ENCODE measurements at regions not wholly inside any gene's neighbourhood (a gene's known extent, or its start where the extent isn't known, plus 50 kb on each side); places are given as distances from the start of the nearest gene placed in this dataset.

GRCh38 chr13:33452873-33453517 is 167.4 kb upstream of the STARD13 start:
- no peaks in the 10 kb centered on the region for H3F3A ChIP-seq (ENCODE audit: insufficient read depth, low read length, poor library complexity, severe bottlenecking)
- no peaks in the 10 kb centered on the region for H3K36me3 ChIP-seq (ENCODE audit: insufficient read depth, low read length)
- H3K79me2 ChIP-seq (replicated peaks; ENCODE audit: insufficient read depth, low read length): no peaks in the 10 kb centered on the region
- no peaks in the 10 kb centered on the region for H3K9me2 ChIP-seq (ENCODE audit: insufficient read depth, low read length)
- H3K27ac ChIP-seq (ENCODE audit: low read length): no peak overlapping the region
- no peak overlapping the region for H2AFZ ChIP-seq (ENCODE audit: low read depth, low read length)
- H3K27me3 ChIP-seq (ENCODE audit: insufficient read depth, low read depth, low read length): no peaks in the 10 kb centered on the region
- H3K4me3 ChIP-seq (ENCODE audit: low read length): no peak overlapping the region
- H3K4me2 ChIP-seq (ENCODE audit: low read length): no peak overlapping the region
- H3K9ac ChIP-seq (ENCODE audit: low read length): no peak overlapping the region
- H4K20me1 ChIP-seq (ENCODE audit: insufficient read depth): no peaks in the 10 kb centered on the region
- no peaks in the 10 kb centered on the region for H3K9me3 ChIP-seq (ENCODE audit: low read length)
- no peak for TF ChIP-seq SMC3 (conservative IDR thresholded peaks at IDR 0.05; ENCODE audit: poor library complexity)
- no peak for TF ChIP-seq EZH2 (IDR thresholded peaks at IDR 0.05; ENCODE audit: borderline replicate concordance, insufficient read depth, low read length, poor library complexity, severe bottlenecking)
- TF ChIP-seq POLR2AphosphoS5 (IDR thresholded peaks at IDR 0.05): no peak

DNA sequence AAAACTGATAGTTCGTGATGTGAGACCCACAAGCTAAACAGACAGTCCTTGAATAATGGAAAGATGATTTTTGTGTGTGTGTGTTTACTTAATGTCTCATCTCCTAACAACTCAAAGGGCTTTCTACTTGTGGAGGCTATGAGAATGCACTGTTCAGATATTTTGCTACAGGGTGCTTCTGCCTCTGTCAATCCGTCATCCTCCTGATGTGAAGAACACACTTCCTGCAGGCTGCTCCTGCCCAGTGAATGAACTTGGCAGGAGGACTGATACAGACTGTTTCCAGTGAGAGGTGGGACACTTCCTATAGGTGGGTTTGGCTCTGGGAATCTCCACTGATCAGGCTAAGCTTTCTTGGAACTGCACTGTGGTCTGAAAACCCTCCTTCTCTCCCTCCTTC is 168.4 kb upstream of the STARD13 start:
- H3K4me2 ChIP-seq (ENCODE audit: low read length): no peak overlapping the region
- no peaks in the 10 kb centered on the region for H3K9me3 ChIP-seq (ENCODE audit: low read length)
- no peak overlapping the region for H3K27ac ChIP-seq (ENCODE audit: low read length)
- H4K20me1 ChIP-seq (ENCODE audit: insufficient read depth): no peaks in the 10 kb centered on the region
- H3K27me3 ChIP-seq (ENCODE audit: insufficient read depth, low read depth, low read length): no peaks in the 10 kb centered on the region
- H3K9me2 ChIP-seq (ENCODE audit: insufficient read depth, low read length): no peaks in the 10 kb centered on the region
- TF ChIP-seq REST (IDR thresholded peaks at IDR 0.05; ENCODE audit: borderline replicate concordance): no peak
- no peak for TF ChIP-seq CTCF (IDR thresholded peaks at IDR 0.05; ENCODE audit: poor library complexity, severe bottlenecking)
- TF ChIP-seq EP300 (conservative IDR thresholded peaks at IDR 0.05; ENCODE audit: poor library complexity, severe bottlenecking): no peak
- TF ChIP-seq POLR2AphosphoS5 (IDR thresholded peaks at IDR 0.05): no peak
- TF ChIP-seq RAD21 (conservative IDR thresholded peaks at IDR 0.05): no peak
- TF ChIP-seq SMC3 (conservative IDR thresholded peaks at IDR 0.05; ENCODE audit: poor library complexity): no peak
- TF ChIP-seq EZH2 (IDR thresholded peaks at IDR 0.05; ENCODE audit: borderline replicate concordance, insufficient read depth, low read length, poor library complexity, severe bottlenecking): no peak
- no peak for TF ChIP-seq TAF1 (IDR thresholded peaks at IDR 0.05; ENCODE audit: low read depth)
- TF ChIP-seq MXI1 (conservative IDR thresholded peaks at IDR 0.05; ENCODE audit: poor library complexity, severe bottlenecking): no peak
- no peaks in the 10 kb centered on the region for H3K79me2 ChIP-seq (replicated peaks; ENCODE audit: insufficient read depth, low read length)
- H3K36me3 ChIP-seq (ENCODE audit: insufficient read depth, low read length): no peaks in the 10 kb centered on the region
- H3F3A ChIP-seq (ENCODE audit: insufficient read depth, low read length, poor library complexity, severe bottlenecking): no peaks in the 10 kb centered on the region
- no peak overlapping the region for H3K9ac ChIP-seq (ENCODE audit: low read length)
- H3K4me3 ChIP-seq (ENCODE audit: low read length): no peak overlapping the region
- H2AFZ ChIP-seq (ENCODE audit: low read depth, low read length): no peak overlapping the region
